Psoas muscle (tissue), 7 donors: ENCODE measurements at regions not wholly inside any gene's neighbourhood (a gene's known extent, or its start where the extent isn't known, plus 50 kb on each side); places are given as distances from the start of the nearest gene placed in this dataset.

Source experiments
- ATAC-seq, 4 donors: fragments of 200-7000 bp; cut with Tn5 transposase; one replicate each; pipeline ENCODE4 v1.9.1; 2020; ENCODE audit warnings: moderate library complexity in 3 of 4, mild to moderate bottlenecking in 2 of 4
- DNase-seq, 2 donors: peaks; one replicate each; pipeline ENCODE4 v3.0.0-alpha.2; 2020
- H3K27ac ChIP-seq: fragments of 200-600 bp; one replicate; pipeline ENCODE4 v1.8.0; 2022
- H3K27me3 ChIP-seq, 3 donors: fragments of 200-600 bp in 1 of 3; one replicate each; pipeline versions ENCODE4 v1.6.1 to v1.8.0; 2013 to 2022; ENCODE audit warnings: low read length in 2 of 3, mild to moderate bottlenecking in 2 of 3, moderate library complexity in 1 of 3; ENCODE audit not compliant: insufficient read depth in 3 of 3
- H3K36me3 ChIP-seq, 2 donors: fragments of 200-600 bp in 1 of 2; one replicate each; pipeline versions ENCODE4 v1.6.1 to v1.8.0; 2013 to 2022; ENCODE audit warnings: low read depth in 1 of 2, mild to moderate bottlenecking in 1 of 2, moderate library complexity in 1 of 2; ENCODE audit not compliant: insufficient read depth in 1 of 2
- H3K4me1 ChIP-seq: fragments of 200-600 bp; one replicate; pipeline ENCODE4 v1.8.0; 2022
- H3K4me3 ChIP-seq: fragments of 200-600 bp; one replicate; pipeline ENCODE4 v1.8.0; 2022; ENCODE audit warnings: mild to moderate bottlenecking
- H3K9me3 ChIP-seq: fragments of 200-600 bp; one replicate; pipeline ENCODE4 v1.8.0; 2022
- CTCF ChIP-seq: fragments of 200-600 bp; IDR thresholded peaks from one replicate; pipeline ENCODE4 v1.8.0; 2022; ENCODE audit warnings: antibody characterized with exemption
- WGBS, 3 donors: extraction: QIAGEN DNeasy Blood & Tissue Kit; methylation state at CpG; one replicate each; pipeline versions ENCODE4 v1.1.6 to v1.1.7; 2013; 5-methylcytosine and 5-hydroxymethylcytosine counted together
- intact Hi-C, 2 donors: fragments of 100-400 bp; cut with DNase I; formaldehyde crosslinking; loops; one replicate each; pipeline versions ENCODE4 v1.11.0 to v1.14.2; 2022
- donor health status: healthy with polysubstance abuse.
- donor health status: DM: no; HTN: no; CAD: no; lungs with moderate emphysema.
- donor health status: Bipolar disorder and iron deficiency.
- donor health status: healthy.
- donor health status: DM: yes; HTN: yes; CAD: no.
- donor health status: DM: no; HTN: no; CAD: no.
- donor health status: DM: yes; HTN: yes; CAD: no.

DNA sequence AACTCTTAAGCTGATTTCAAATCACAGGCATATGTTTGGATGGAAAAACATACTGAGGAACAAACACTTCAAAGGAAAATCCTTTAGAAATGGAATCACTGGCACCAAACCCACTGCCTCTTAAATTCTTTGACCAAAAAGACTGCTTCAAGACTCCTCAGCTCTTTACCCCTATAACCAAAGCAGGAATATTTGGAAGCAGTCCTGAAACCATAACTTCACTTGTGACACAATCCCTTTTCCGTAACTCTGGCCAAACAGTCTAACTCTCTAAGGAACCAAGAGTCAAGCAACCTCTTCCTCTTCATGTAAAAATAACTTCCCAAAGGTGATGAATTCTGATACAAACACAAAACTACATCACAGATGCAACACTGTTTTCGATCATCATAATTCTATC is 104.3 kb downstream of the MTERF1 start:
- no peak for TF ChIP-seq CTCF
- ATAC-seq, result no peak
- Histone ChIP-seq H3K36me3 (no peaks in the 10 kb centered on the region), H3K27ac (no peak overlapping the region), H3K27me3 (no peaks in the 10 kb centered on the region), H3K4me1 (no peaks in the 10 kb centered on the region), H3K9me3 (no peaks in the 10 kb centered on the region), H3K4me3 (no peak overlapping the region)
- 55 to 64% (median 58%) methylated on average over 2 of the region's 2 CpGs for WGBS, 3 donors
- intact Hi-C loops, result loop anchor here in 1 of 2 donors (5.0 kb wide), 1 partner anchor 689 kb away; no protein-coding TSS in a partner anchor
- DNase-seq, result no peak

GRCh38 chr7:91777522-91777921 is 103.0 kb downstream of the MTERF1 start:
- H3K27ac ChIP-seq, result no peak overlapping the region

DNA sequence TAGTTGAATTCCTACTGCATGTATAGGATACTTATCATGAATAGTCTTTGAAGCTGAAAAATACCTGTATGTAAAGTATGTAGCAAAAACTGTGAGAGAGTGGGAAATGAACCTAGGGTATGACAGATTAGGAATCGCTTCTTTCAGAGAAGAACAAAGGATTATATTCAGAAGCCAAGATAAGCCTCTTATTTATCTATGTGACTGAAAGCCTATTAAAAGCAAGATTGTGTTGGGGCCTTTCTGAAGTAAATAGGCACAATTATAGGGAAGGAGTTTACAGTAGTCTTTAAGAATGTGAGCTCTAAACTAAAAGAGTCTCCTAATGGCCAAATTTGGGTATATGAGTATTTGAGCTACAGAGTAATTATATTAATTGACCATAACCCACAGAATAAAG is 102.1 kb downstream of the MTERF1 start:
- ATAC-seq (no peak), DNase-seq (no peak)
- intact Hi-C loops, result loop anchor here in 1 of 2 donors (5.0 kb wide), 1 partner anchor 691 kb away; no protein-coding TSS in a partner anchor
- no peaks in the 10 kb centered on the region for H3K36me3 ChIP-seq
- H3K27ac ChIP-seq, result no peak overlapping the region
- no peaks in the 10 kb centered on the region for H3K9me3 ChIP-seq
- no peaks in the 10 kb centered on the region for H3K27me3 ChIP-seq
- H3K4me3 ChIP-seq, result no peak overlapping the region
- WGBS, 3 donors, result 76 to 92% (median 82%) methylated on average over 1 of the region's 1 CpG
- TF ChIP-seq CTCF, result no peak
- H3K4me1 ChIP-seq, result no peaks in the 10 kb centered on the region

More at GRCh38 chr7:91777522-91777921, 103.0 kb downstream of the MTERF1 start:
- Histone ChIP-seq H3K4me3 (no peak overlapping the region), H3K27me3 (no peaks in the 10 kb centered on the region), H3K4me1 (no peaks in the 10 kb centered on the region), H3K36me3 (no peaks in the 10 kb centered on the region), H3K9me3 (no peaks in the 10 kb centered on the region)
- TF ChIP-seq CTCF, result no peak
- ATAC-seq, result no peak
- intact Hi-C loops, result loop anchor here in 1 of 2 donors (5.0 kb wide), 1 partner anchor 690 kb away; no protein-coding TSS in a partner anchor
- 85 to 91% (median 90%) methylated on average over 3 of the region's 3 CpGs for WGBS, 3 donors
- DNase-seq, result no peak

DNA sequence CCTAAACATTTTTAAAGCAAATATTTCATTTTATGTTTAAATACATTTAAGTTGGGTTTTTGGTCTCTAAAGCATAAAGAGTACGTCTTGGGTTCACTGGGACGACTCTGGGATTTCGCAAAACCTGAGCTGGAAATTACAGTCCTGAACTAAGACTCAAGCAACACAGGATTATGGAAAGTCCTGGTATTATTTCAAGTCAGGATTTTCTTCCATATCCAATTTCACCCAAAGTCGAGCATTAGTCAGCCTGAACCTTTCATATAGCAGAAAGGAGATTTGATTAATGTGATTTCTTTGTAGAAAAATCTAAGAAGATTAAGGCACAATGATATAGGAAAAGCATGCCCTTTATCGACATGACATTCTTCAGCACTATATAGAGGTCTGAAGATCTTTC is 100.0 kb downstream of the MTERF1 start:
- no peak for TF ChIP-seq CTCF
- Histone ChIP-seq H3K4me3 (no peak overlapping the region), H3K4me1 (no peaks in the 10 kb centered on the region), H3K27ac (no peak overlapping the region), H3K27me3 (no peaks in the 10 kb centered on the region), H3K36me3 (no peaks in the 10 kb centered on the region), H3K9me3 (no peaks in the 10 kb centered on the region)
- DNase-seq (no peak), ATAC-seq (no peak)
- WGBS, 3 donors, result 36 to 44% (median 39%) methylated on average over 5 of the region's 5 CpGs
- intact Hi-C loops, result loop anchor here in 1 of 2 donors (10.0 kb wide), 1 partner anchor 496 kb away; no protein-coding TSS in a partner anchor

- H3K9me3 ChIP-seq, result no peaks in the 10 kb centered on the region
- DNase-seq (no peak), ATAC-seq (no peak)
- no peaks in the 10 kb centered on the region for H3K4me1 ChIP-seq
- no peaks in the 10 kb centered on the region for H3K36me3 ChIP-seq
- WGBS, 3 donors, result 40 to 54% (median 50%) methylated on average over 3 of the region's 3 CpGs
- no peak overlapping the region for H3K27ac ChIP-seq
- no peaks in the 10 kb centered on the region for H3K27me3 ChIP-seq
- peak; percentile 17 for TF ChIP-seq CTCF
- H3K4me3 ChIP-seq, result no peak overlapping the region
- intact Hi-C loops, result loop anchor here in 1 of 2 donors (10.0 kb wide), 1 partner anchor 500 kb away; no protein-coding TSS in a partner anchor
These were observed 96.0 kb downstream of the MTERF1 start for GRCh38 chr7:91784469-91784868.
